OCI-LY3 (cell line): ENCODE measurements at regions not wholly inside any gene's neighbourhood (a gene's known extent, or its start where the extent isn't known, plus 50 kb on each side); places are given as distances from the start of the nearest gene placed in this dataset.

Experiments used
- CTCF ChIP-seq: fragments of 200-600, 300-600 bp; sonication (generic); IDR thresholded peaks from 2 replicates; pipeline ENCODE4 v1.5.1; 2014; ENCODE audit warnings: antibody characterized with exemption, low read length, low read depth
- EZH2phosphoT487 ChIP-seq: fragments of 200-600 bp; shearing (Covaris generic); IDR thresholded peaks from 2 replicates; pipeline ENCODE4 v1.6.1; 2018; ENCODE audit warnings: antibody characterized with exemption, mixed run types, low read depth

DNA sequence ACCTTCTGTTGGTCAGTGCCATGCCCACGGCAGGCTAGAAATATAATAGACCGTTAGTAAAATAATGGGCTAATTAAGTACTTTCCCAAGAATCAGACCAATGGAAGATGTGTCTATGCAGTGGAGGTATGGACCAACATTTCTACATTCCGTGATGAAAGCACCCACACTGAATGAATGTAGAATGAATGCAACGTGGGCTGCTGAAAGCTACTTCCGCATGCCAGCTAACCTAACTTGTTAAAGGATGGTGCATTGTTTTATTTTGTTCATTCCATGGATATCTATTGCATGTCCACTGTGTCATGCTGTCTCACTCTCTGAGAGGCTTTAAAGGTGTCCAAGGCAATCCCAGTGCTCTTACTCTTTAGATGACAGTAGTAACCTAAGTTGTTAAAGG is 112.9 kb upstream of the CAV2 start:
- TF ChIP-seq CTCF (no peak), EZH2phosphoT487 (no peak)
